ENCODE measurements at regions not wholly inside any gene's neighbourhood (a gene's known extent, or its start where the extent isn't known, plus 50 kb on each side); places are given as distances from the start of the nearest gene placed in this dataset.

DNA sequence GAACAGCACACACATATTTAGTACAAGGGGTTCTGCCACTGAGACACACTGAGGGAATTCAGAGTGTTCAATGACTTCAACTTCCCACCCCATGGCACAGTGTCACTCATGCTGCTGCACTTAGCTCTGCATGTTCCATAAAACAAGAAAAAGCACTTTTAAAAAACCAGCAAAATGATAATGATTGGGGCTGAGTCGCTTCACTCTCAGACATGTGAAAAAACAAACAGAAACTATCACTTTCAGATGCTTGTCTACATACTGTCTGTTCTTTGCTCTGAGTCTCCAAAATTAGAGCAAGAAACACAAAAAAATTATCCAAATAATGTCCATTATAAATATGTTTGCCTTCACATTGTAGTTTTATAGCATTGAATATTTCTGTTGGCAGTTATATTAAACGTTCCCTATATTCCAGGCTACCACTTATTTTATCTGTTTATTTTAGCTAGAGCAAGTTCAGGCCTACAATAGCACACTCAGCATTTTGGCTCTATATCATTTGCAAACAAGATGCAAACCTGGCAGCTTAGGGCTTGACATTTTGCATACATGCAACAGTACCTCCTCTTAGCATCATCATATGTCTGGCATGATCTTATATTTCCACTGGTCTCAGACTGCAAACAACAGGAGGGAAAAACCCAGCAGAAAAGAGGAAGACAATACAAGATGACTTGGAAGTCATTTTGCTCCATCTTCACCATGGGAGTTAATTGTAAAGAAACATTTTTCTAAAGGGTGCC lies 398.8 kb downstream of the HACE1 start:
- Histone ChIP-seq H3K56ac (replicated peaks; ENCODE audit: insufficient read length, low read depth, low read length) (no peak overlapping the region), H2AFZ (ENCODE audit: low read length) (no peak overlapping the region), H3K27me3 (replicated peaks in 1 of 4; ENCODE audit: control insufficient read depth in 3 of 4, extremely low read depth in 1 of 4, insufficient read depth in 3 of 4, low read length in 3 of 4) (no peaks in the 10 kb centered on the region), H3K18ac (ENCODE audit: extremely low read depth, low read length) (no peak overlapping the region), H3K9ac (replicated peaks in 1 of 4; ENCODE audit: extremely low read depth in 1 of 4, low read depth in 3 of 4, low read length in 3 of 4) (no peak overlapping the region), H2BK12ac (ENCODE audit: low read depth, low read length) (no peak overlapping the region), H3K23ac (ENCODE audit: insufficient read length) (no peak overlapping the region), H2BK20ac (ENCODE audit: low read length) (no peak overlapping the region), H3K4me2 (ENCODE audit: insufficient read depth in 1 of 2, low read depth in 2 of 2, low read length in 2 of 2) (no peak overlapping the region), H3K36me3 (ENCODE audit: control insufficient read depth in 2 of 4, insufficient read depth in 4 of 4, low read length in 3 of 4) (no peaks in the 10 kb centered on the region), H3K4me1 (replicated peaks in 1 of 4; ENCODE audit: control insufficient read depth in 3 of 4, insufficient read depth in 4 of 4, low read length in 3 of 4) (no peaks in the 10 kb centered on the region), H3K9me3 (ENCODE audit: insufficient read depth in 2 of 2, low read depth in 1 of 2, low read length in 1 of 2) (no peaks in the 10 kb centered on the region), H3K4ac (replicated peaks; ENCODE audit: insufficient read length, low read depth, low read length) (no peak overlapping the region), H3K23me2 (ENCODE audit: low read depth, low read length) (no peaks in the 10 kb centered on the region), H3K4me3 (ENCODE audit: extremely low read depth in 1 of 4, insufficient read depth in 2 of 4, low read depth in 3 of 4, low read length in 4 of 4) (no peak overlapping the region), H3K79me1 (ENCODE audit: low read depth, low read length) (no peaks in the 10 kb centered on the region), H4K20me1 (replicated peaks in 1 of 2; ENCODE audit: control insufficient read depth in 1 of 2, insufficient read depth in 2 of 2, low read length in 2 of 2) (no peaks in the 10 kb centered on the region), H2AK5ac (ENCODE audit: low read depth, low read length) (no peak overlapping the region), H2BK5ac (ENCODE audit: low read depth, low read length) (no peak overlapping the region), H3K79me2 (ENCODE audit: control insufficient read depth in 1 of 2, insufficient read depth in 2 of 2, low read length in 2 of 2) (no peaks in the 10 kb centered on the region), H4K5ac (ENCODE audit: insufficient read length, low read depth, low read length) (no peak overlapping the region), H2BK15ac (ENCODE audit: low read length) (no peak overlapping the region), H4K8ac (ENCODE audit: extremely low read depth, insufficient read depth, low read length) (no peak overlapping the region), H3K27ac (ENCODE audit: low read depth, low read length) (no peak overlapping the region), H2BK120ac (replicated peaks; ENCODE audit: low read depth, low read length) (no peak overlapping the region), H3K14ac (ENCODE audit: insufficient read length) (no peak overlapping the region), H4K91ac (replicated peaks; ENCODE audit: insufficient read length, low read length) (no peak overlapping the region)
- POLR2A ChIA-PET (ENCODE audit: partially characterized antibody): no interaction called here
- TF ChIP-seq NRF1 (IDR thresholded peaks at IDR 0.05; ENCODE audit: low read depth, low read length) (no peak), SRF (IDR thresholded peaks at IDR 0.05; ENCODE audit: low read depth, low read length) (no peak), RFX5 (IDR thresholded peaks at IDR 0.05; ENCODE audit: borderline replicate concordance, low read depth, low read length) (no peak), CTBP2 (IDR thresholded peaks at IDR 0.05; ENCODE audit: borderline replicate concordance, insufficient read depth, insufficient read length, low read length) (no peak)
- TF ChIP-seq, protein P1, sequence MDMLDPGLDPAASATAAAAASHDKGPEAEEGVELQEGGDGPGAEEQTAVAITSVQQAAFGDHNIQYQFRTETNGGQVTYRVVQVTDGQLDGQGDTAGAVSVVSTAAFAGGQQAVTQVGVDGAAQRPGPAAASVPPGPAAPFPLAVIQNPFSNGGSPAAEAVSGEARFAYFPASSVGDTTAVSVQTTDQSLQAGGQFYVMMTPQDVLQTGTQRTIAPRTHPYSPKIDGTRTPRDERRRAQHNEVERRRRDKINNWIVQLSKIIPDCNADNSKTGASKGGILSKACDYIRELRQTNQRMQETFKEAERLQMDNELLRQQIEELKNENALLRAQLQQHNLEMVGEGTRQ (IDR thresholded peaks at IDR 0.05; ENCODE audit: low read length): no peak
- 87% methylated on average over 2 of the region's 2 CpGs; no CpG with 5 or more reads in 1 of the 2 experiments for WGBS, 2 experiments (ENCODE audit: extremely low coverage in 1 of 2, insufficient coverage in 1 of 2, insufficient read length in 1 of 2, insufficient replicate concordance in 2 of 2, low coverage in 1 of 2, low lambda C conversion rate in 2 of 2, missing lambda C conversion rate in 1 of 2)
- CTCF ChIA-PET (ENCODE audit: partially characterized antibody): interaction anchor here (1.0 kb wide), 1 partner anchor 22 kb away, joined by 3 read pairs; no protein-coding TSS in a partner anchor
- DNase-seq (ENCODE audit: low read depth in 1 of 2, low spot score in 2 of 2): no peak
- no peak for FAIRE-seq

Data from H1 (cell line).